Adipocyte (in vitro differentiated cells): ENCODE measurements at regions not wholly inside any gene's neighbourhood (a gene's known extent, or its start where the extent isn't known, plus 50 kb on each side); places are given as distances from the start of the nearest gene placed in this dataset.

Experiments used
- DNase-seq: peaks from one replicate; pipeline ENCODE4 v3.0.0-alpha.2; 2015; ENCODE audit warnings: low read depth
- H3K27me3 ChIP-seq: replicated peaks from 2 replicates; pipeline ENCODE4 v1.7.0; 2013; ENCODE audit warnings: mild to moderate bottlenecking, low read length, moderate library complexity; ENCODE audit not compliant: control insufficient read depth, insufficient read depth
- H3K36me3 ChIP-seq: 2 replicates; pipeline ENCODE4 v1.7.0; 2013; ENCODE audit warnings: low read length, mild to moderate bottlenecking, moderate library complexity; ENCODE audit not compliant: control insufficient read depth, insufficient read depth, severe bottlenecking
- H3K4me1 ChIP-seq: 2 replicates; pipeline ENCODE4 v1.7.0; 2013; ENCODE audit warnings: mild to moderate bottlenecking, low read length, moderate library complexity; ENCODE audit not compliant: control insufficient read depth, insufficient read depth
- H3K4me3 ChIP-seq: 2 replicates; pipeline ENCODE4 v1.7.0; 2013; ENCODE audit warnings: mild to moderate bottlenecking, low read length, moderate library complexity
- H3K9ac ChIP-seq: 2 replicates; pipeline ENCODE4 v1.7.0; 2013; ENCODE audit warnings: mild to moderate bottlenecking, low read length, moderate library complexity
- H3K9me3 ChIP-seq: 2 replicates; pipeline ENCODE4 v1.7.0; 2013; ENCODE audit warnings: mild to moderate bottlenecking, low read length, moderate library complexity; ENCODE audit not compliant: control insufficient read depth

- Histone ChIP-seq H3K27me3 (no peaks in the 10 kb centered on the region), H3K4me3 (no peak overlapping the region), H3K9ac (no peak overlapping the region), H3K9me3 (peaks cover 4% of the 10 kb centered on the region), H3K4me1 (no peaks in the 10 kb centered on the region), H3K36me3 (no peaks in the 10 kb centered on the region)
- no peak for DNase-seq
Measured at GRCh38 chr20:60331688-60332300, 373.6 kb downstream of the CDH26 start.

- Histone ChIP-seq H3K4me3 (no peak overlapping the region), H3K4me1 (no peaks in the 10 kb centered on the region), H3K9me3 (peaks cover 8% of the 10 kb centered on the region), H3K36me3 (no peaks in the 10 kb centered on the region), H3K27me3 (no peaks in the 10 kb centered on the region), H3K9ac (no peak overlapping the region)
- DNase-seq, result no peak
Measured at GRCh38 chr20:60332523-60332922, 374.3 kb downstream of the CDH26 start.

GRCh38 chr20:60334911-60335310 is 376.7 kb downstream of the CDH26 start:
- H3K9me3 ChIP-seq, result peaks cover 8% of the 10 kb centered on the region
- H3K9ac ChIP-seq, result no peak overlapping the region
- no peaks in the 10 kb centered on the region for H3K36me3 ChIP-seq
- H3K4me1 ChIP-seq, result no peaks in the 10 kb centered on the region
- no peak overlapping the region for H3K4me3 ChIP-seq
- H3K27me3 ChIP-seq, result no peaks in the 10 kb centered on the region
- DNase-seq, result no peak

GRCh38 chr20:60338556-60338955 is 380.3 kb downstream of the CDH26 start:
- no peak overlapping the region for H3K9ac ChIP-seq
- H3K4me1 ChIP-seq, result no peaks in the 10 kb centered on the region
- no peaks in the 10 kb centered on the region for H3K36me3 ChIP-seq
- peaks cover 8% of the 10 kb centered on the region for H3K9me3 ChIP-seq
- H3K27me3 ChIP-seq, result no peaks in the 10 kb centered on the region
- DNase-seq, result no peak
- H3K4me3 ChIP-seq, result no peak overlapping the region

GRCh38 chr20:60339738-60340137 is 381.5 kb downstream of the CDH26 start:
- DNase-seq, result no peak
- no peak overlapping the region for H3K4me3 ChIP-seq
- no peak overlapping the region for H3K9ac ChIP-seq
- H3K27me3 ChIP-seq, result no peaks in the 10 kb centered on the region
- no peaks in the 10 kb centered on the region for H3K36me3 ChIP-seq
- peaks cover 8% of the 10 kb centered on the region for H3K9me3 ChIP-seq
- no peaks in the 10 kb centered on the region for H3K4me1 ChIP-seq

- DNase-seq, result no peak
- H3K27me3 ChIP-seq, result no peaks in the 10 kb centered on the region
Measured at GRCh38 chr20:60340232-60340631, 382.0 kb downstream of the CDH26 start.

GRCh38 chr20:60341062-60341461 is 382.8 kb downstream of the CDH26 start:
- H3K9me3 ChIP-seq, result peaks cover 8% of the 10 kb centered on the region
- no peaks in the 10 kb centered on the region for H3K27me3 ChIP-seq
- no peaks in the 10 kb centered on the region for H3K36me3 ChIP-seq
- no peaks in the 10 kb centered on the region for H3K4me1 ChIP-seq
- no peak for DNase-seq
- H3K9ac ChIP-seq, result no peak overlapping the region
- no peak overlapping the region for H3K4me3 ChIP-seq

More at GRCh38 chr20:60340232-60340631, 382.0 kb downstream of the CDH26 start:
- H3K4me1 ChIP-seq, result no peaks in the 10 kb centered on the region
- H3K9ac ChIP-seq, result no peak overlapping the region
- H3K9me3 ChIP-seq, result peaks cover 8% of the 10 kb centered on the region
- no peak overlapping the region for H3K4me3 ChIP-seq
- no peaks in the 10 kb centered on the region for H3K36me3 ChIP-seq

- Histone ChIP-seq H3K36me3 (no peaks in the 10 kb centered on the region), H3K9ac (no peak overlapping the region), H3K4me1 (no peaks in the 10 kb centered on the region), H3K27me3 (no peaks in the 10 kb centered on the region), H3K9me3 (no peaks in the 10 kb centered on the region), H3K4me3 (no peak overlapping the region)
- DNase-seq, result no peak
Measured at GRCh38 chr20:60345106-60345505, 386.9 kb downstream of the CDH26 start.

GRCh38 chr20:60349418-60349817 is 391.2 kb downstream of the CDH26 start:
- H3K4me3 ChIP-seq, result no peak overlapping the region
- no peaks in the 10 kb centered on the region for H3K36me3 ChIP-seq
- no peaks in the 10 kb centered on the region for H3K9me3 ChIP-seq
- H3K9ac ChIP-seq, result no peak overlapping the region
- DNase-seq, result no peak
- no peaks in the 10 kb centered on the region for H3K27me3 ChIP-seq
- H3K4me1 ChIP-seq, result no peaks in the 10 kb centered on the region

- peaks cover 3% of the 10 kb centered on the region for H3K27me3 ChIP-seq
- no peaks in the 10 kb centered on the region for H3K4me1 ChIP-seq
- no peak overlapping the region for H3K9ac ChIP-seq
- H3K9me3 ChIP-seq, result no peaks in the 10 kb centered on the region
- DNase-seq, result no peak
- no peak overlapping the region for H3K4me3 ChIP-seq
- no peaks in the 10 kb centered on the region for H3K36me3 ChIP-seq
Measured at GRCh38 chr20:60352017-60352416, 393.8 kb downstream of the CDH26 start.

- Histone ChIP-seq H3K27me3 (peaks cover 3% of the 10 kb centered on the region), H3K9ac (no peak overlapping the region), H3K4me3 (no peak overlapping the region), H3K36me3 (no peaks in the 10 kb centered on the region), H3K4me1 (no peaks in the 10 kb centered on the region), H3K9me3 (no peaks in the 10 kb centered on the region)
- DNase-seq, result no peak
Measured at GRCh38 chr20:60352596-60352995, 394.4 kb downstream of the CDH26 start.

GRCh38 chr20:60354024-60354580 is 395.9 kb downstream of the CDH26 start:
- Histone ChIP-seq H3K9me3 (no peaks in the 10 kb centered on the region), H3K27me3 (peaks cover 3% of the 10 kb centered on the region), H3K36me3 (no peaks in the 10 kb centered on the region), H3K9ac (no peak overlapping the region), H3K4me1 (no peaks in the 10 kb centered on the region), H3K4me3 (no peak overlapping the region)
- DNase-seq, result no peak
